Hepatocyte (in vitro differentiated cells): ENCODE measurements at regions not wholly inside any gene's neighbourhood (a gene's known extent, or its start where the extent isn't known, plus 50 kb on each side); places are given as distances from the start of the nearest gene placed in this dataset.

Experiments used
- EZH2 ChIP-seq: fragments of 200-600 bp; sonication (generic); IDR thresholded peaks from 2 replicates; pipeline ENCODE4 v1.6.1; 2016; ENCODE audit warnings: antibody characterized with exemption, mild to moderate bottlenecking, borderline replicate concordance
- EZH2phosphoT487 ChIP-seq: fragments of 200-600 bp; sonication (generic); IDR thresholded peaks from one replicate; pipeline ENCODE4 v1.6.1; 2018; ENCODE audit warnings: antibody characterized with exemption, mild to moderate bottlenecking, low read depth, moderate library complexity; ENCODE audit not compliant: unreplicated experiment, severe bottlenecking
- TF ChIP-seq, protein P1 (sequence below): fragments of 200-600 bp; sonication (generic); IDR thresholded peaks from 2 replicates; pipeline ENCODE4 v1.5.1; 2016; ENCODE audit warnings: antibody characterized with exemption, mild to moderate bottlenecking; ENCODE audit not compliant: poor library complexity

DNA sequence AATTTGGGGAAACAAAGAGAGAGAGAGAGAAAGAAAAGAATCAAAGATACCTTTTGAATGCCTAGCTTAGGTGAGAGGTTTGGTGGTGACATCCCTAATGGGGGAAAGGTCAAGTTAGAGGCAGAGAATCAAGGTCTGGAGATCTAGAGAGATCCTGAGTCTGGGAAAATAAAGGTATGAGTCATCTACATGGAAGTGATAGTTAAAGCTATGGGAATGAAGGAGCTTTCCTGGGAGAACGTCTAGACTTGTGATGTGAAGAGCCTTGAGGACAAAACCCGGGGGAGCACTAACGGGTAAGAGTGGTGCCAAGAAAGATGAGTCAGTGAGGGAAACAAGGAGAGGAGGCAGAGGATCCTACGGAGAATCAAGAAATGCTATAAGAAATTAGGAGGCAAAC is 110.8 kb upstream of the RUNX1 start:
- TF ChIP-seq, protein P1, sequence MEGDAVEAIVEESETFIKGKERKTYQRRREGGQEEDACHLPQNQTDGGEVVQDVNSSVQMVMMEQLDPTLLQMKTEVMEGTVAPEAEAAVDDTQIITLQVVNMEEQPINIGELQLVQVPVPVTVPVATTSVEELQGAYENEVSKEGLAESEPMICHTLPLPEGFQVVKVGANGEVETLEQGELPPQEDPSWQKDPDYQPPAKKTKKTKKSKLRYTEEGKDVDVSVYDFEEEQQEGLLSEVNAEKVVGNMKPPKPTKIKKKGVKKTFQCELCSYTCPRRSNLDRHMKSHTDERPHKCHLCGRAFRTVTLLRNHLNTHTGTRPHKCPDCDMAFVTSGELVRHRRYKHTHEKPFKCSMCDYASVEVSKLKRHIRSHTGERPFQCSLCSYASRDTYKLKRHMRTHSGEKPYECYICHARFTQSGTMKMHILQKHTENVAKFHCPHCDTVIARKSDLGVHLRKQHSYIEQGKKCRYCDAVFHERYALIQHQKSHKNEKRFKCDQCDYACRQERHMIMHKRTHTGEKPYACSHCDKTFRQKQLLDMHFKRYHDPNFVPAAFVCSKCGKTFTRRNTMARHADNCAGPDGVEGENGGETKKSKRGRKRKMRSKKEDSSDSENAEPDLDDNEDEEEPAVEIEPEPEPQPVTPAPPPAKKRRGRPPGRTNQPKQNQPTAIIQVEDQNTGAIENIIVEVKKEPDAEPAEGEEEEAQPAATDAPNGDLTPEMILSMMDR: no peak
- no peak for TF ChIP-seq EZH2
- no peak for TF ChIP-seq EZH2phosphoT487
